B cell (primary cell): ENCODE measurements at regions not wholly inside any gene's neighbourhood (a gene's known extent, or its start where the extent isn't known, plus 50 kb on each side); places are given as distances from the start of the nearest gene placed in this dataset.

Source experiments
- ATAC-seq: fragments of 200-7000 bp; cut with Tn5 transposase; one replicate; pipeline ENCODE4 v1.10.0; 2021; ENCODE audit warnings: low read depth, mild to moderate bottlenecking, moderate number of reproducible peaks, moderate library complexity
- CTCF ChIA-PET: fragments of 350-600 bp; sonication (Branson Sonifier 250); formaldehyde crosslinking; loops from one replicate; lab custom pipeline; 2021; ENCODE audit warnings: antibody characterized with exemption, inconsistent platforms; lab: Charles Lee
- POLR2A ChIA-PET: fragments of 350-600 bp; sonication (Branson Sonifier 250); formaldehyde crosslinking; loops from one replicate; lab custom pipeline; 2021; ENCODE audit warnings: antibody characterized with exemption; lab: Charles Lee
- DNase-seq: peaks from one replicate; pipeline ENCODE4 v3.0.0; 2013
- H2AFZ ChIP-seq: 2 replicates; pipeline ENCODE4 v1.6.1; 2012; ENCODE audit warnings: mild to moderate bottlenecking, low read depth, low read length; ENCODE audit not compliant: insufficient read depth, poor library complexity, severe bottlenecking
- H3K27ac ChIP-seq, 2 donors: 1 replicate in 1 of 2; 2 replicates in 1 of 2; pipeline ENCODE4 v1.5.1; 2012 to 2013; ENCODE audit warnings: low read length in 2 of 2, mild to moderate bottlenecking in 2 of 2, moderate library complexity in 1 of 2
- H3K27me3 ChIP-seq, 4 experiments: fragments of 200-600 bp in 1 of 4; sonication (generic) in 1 of 4; replicated peaks in 1 of 4; 1 replicate in 2 of 4; 2 replicates in 2 of 4; pipeline versions ENCODE4 v1.6.1 to v1.7.0; 2013 to 2016; ENCODE audit warnings: low read length in 3 of 4, mild to moderate bottlenecking in 2 of 4, mixed read lengths in 1 of 4, moderate library complexity in 1 of 4; ENCODE audit not compliant: insufficient read depth in 4 of 4, control insufficient read depth in 3 of 4; ENCODE audit errors: control extremely low read depth in 1 of 4
- H3K36me3 ChIP-seq, 2 experiments: replicated peaks in 1 of 2; 1 replicate in 1 of 2; 2 replicates in 1 of 2; pipeline versions ENCODE4 v1.6.1 to v1.7.1; 2013; ENCODE audit warnings: low read length in 1 of 2; ENCODE audit not compliant: insufficient read depth in 2 of 2, control insufficient read depth in 1 of 2; ENCODE audit errors: control extremely low read depth in 1 of 2, extremely low read depth in 1 of 2
- H3K4me1 ChIP-seq, 2 donors: fragments of 200-600 bp in 1 of 2; sonication (generic) in 1 of 2; 1 replicate in 1 of 2; 2 replicates in 1 of 2; pipeline versions ENCODE4 v1.5.1 to v1.6.1; 2013 to 2017; ENCODE audit warnings: low read length in 2 of 2; ENCODE audit not compliant: control insufficient read depth in 2 of 2, insufficient read depth in 2 of 2
- H3K4me2 ChIP-seq: replicated peaks from 2 replicates; pipeline ENCODE3; 2012; ENCODE audit warnings: mild to moderate bottlenecking, low read depth, low read length; ENCODE audit not compliant: poor library complexity, severe bottlenecking
- H3K4me3 ChIP-seq, 5 experiments: fragments of 200-600 bp in 1 of 5; sonication (generic) in 1 of 5; 1 replicate in 3 of 5; 2 replicates in 2 of 5; pipeline versions ENCODE4 v1.5.1 to v1.7.0; 2011 to 2016; ENCODE audit warnings: low read length in 4 of 5, mild to moderate bottlenecking in 4 of 5, low read depth in 2 of 5, control low read depth in 1 of 5, moderate library complexity in 1 of 5; ENCODE audit not compliant: insufficient read depth in 1 of 5; ENCODE audit errors: control extremely low read depth in 1 of 5, extremely low read depth in 1 of 5
- H3K79me2 ChIP-seq: fragments of 200-600 bp; sonication (generic); one replicate; pipeline ENCODE4 v1.6.0; 2016; ENCODE audit warnings: low read length; ENCODE audit not compliant: control insufficient read depth, insufficient read depth
- H3K9ac ChIP-seq: fragments of 200-600 bp; sonication (generic); 2 replicates; pipeline ENCODE4 v1.6.1; 2017; ENCODE audit warnings: mild to moderate bottlenecking, low read length, moderate library complexity
- H3K9me3 ChIP-seq, 3 donors: one replicate each; pipeline versions ENCODE4 v1.6.1 to v1.7.1; 2013; ENCODE audit warnings: low read length in 2 of 3; ENCODE audit not compliant: control insufficient read depth in 2 of 3, insufficient read depth in 1 of 3; ENCODE audit errors: control extremely low read depth in 1 of 3
- H4K20me1 ChIP-seq: 2 replicates; pipeline ENCODE4 v1.6.0; 2012; ENCODE audit warnings: mild to moderate bottlenecking, low read length; ENCODE audit not compliant: insufficient read depth, control insufficient read depth, poor library complexity, severe bottlenecking
- H3K27ac Mint-ChIP-seq: one replicate; pipeline ENCODE4 v1.8.0; 2021; ENCODE audit warnings: mixed read lengths
- H3K27me3 Mint-ChIP-seq: one replicate; pipeline ENCODE4 v1.8.0; 2021; ENCODE audit warnings: mixed read lengths
- H3K4me1 Mint-ChIP-seq: one replicate; pipeline ENCODE4 v1.8.0; 2021; ENCODE audit warnings: mixed read lengths
- H3K4me3 Mint-ChIP-seq: one replicate; pipeline ENCODE4 v1.8.0; 2021; ENCODE audit warnings: mixed read lengths
- H3K9me3 Mint-ChIP-seq: one replicate; pipeline ENCODE4 v1.8.0; 2022; ENCODE audit warnings: mixed read lengths; ENCODE audit not compliant: insufficient read depth
- EZH2 ChIP-seq: IDR thresholded peaks from 2 replicates; pipeline ENCODE4 v1.6.1; 2012; ENCODE audit warnings: borderline replicate concordance, low read depth, mild to moderate bottlenecking, moderate library complexity, low read length; ENCODE audit not compliant: insufficient read depth, poor library complexity, severe bottlenecking
- WGBS: methylation state at CpG from one replicate; pipeline ENCODE4 v1.1.5; 2013; ENCODE audit warnings: missing lambda C conversion rate; ENCODE audit not compliant: insufficient coverage; 5-methylcytosine and 5-hydroxymethylcytosine counted together
- intact Hi-C: fragments of 100-400 bp; cut with micrococcal nuclease; formaldehyde crosslinking; loops from one replicate; pipeline ENCODE4 v1.10.0; 2022
- TF ChIP-seq, protein P1 (sequence below): fragments of 200-600 bp; IDR thresholded peaks from one replicate; pipeline ENCODE4 v1.8.0; 2022; ENCODE audit warnings: antibody characterized with exemption, mild to moderate bottlenecking

DNA sequence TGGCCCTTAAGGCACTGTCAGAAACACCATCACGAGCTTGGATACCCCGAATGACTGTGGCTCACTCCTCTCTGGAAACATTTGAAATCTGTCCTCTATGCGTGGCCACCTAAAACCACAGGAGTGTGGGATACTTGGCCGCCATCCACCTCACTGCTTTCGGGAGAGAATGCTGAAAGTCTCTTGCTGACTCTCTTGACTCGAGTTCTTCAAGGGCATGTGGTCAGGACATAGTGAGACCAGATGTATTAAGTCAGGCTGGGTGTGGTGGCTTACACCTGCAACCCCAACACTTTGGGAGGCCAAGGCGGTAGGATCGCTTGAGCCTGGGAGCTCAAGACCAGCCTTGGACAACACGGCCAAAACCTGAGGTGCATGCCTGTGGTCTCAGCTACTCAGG is 174.7 kb upstream of the ALG10B start:
- ATAC-seq (no peak), DNase-seq (no peak)
- Histone ChIP-seq H3K4me3 (no peak overlapping the region), H3K4me1 (peaks cover 4 to 10% of the 10 kb centered on the region in 2 donors), H3K9ac (no peak overlapping the region), H3K4me2 (no peak overlapping the region), H4K20me1 (no peaks in the 10 kb centered on the region), H3K36me3 (no peaks in the 10 kb centered on the region), H3K9me3 (peaks cover 0 to 50% (median 2%) of the 10 kb centered on the region in 3 donors), H2AFZ (no peak overlapping the region), H3K27ac (no peak overlapping the region), H3K27me3 (peaks cover 0 to 9% (median 2%) of the 10 kb centered on the region in 4 experiments), H3K79me2 (no peaks in the 10 kb centered on the region)
- Mint-ChIP-seq H3K9me3 (peaks cover 2% of the 10 kb centered on the region), H3K27me3 (peaks cover 7% of the 10 kb centered on the region), H3K4me3 (no peak overlapping the region), H3K4me1 (peaks cover 7% of the 10 kb centered on the region), H3K27ac (no peak overlapping the region)
- intact Hi-C loops: no loop called here
- CTCF ChIA-PET: no interaction called here
- no peak for TF ChIP-seq EZH2
- 94% methylated on average over 9 of the region's 9 CpGs for WGBS
- POLR2A ChIA-PET: no interaction called here

DNA sequence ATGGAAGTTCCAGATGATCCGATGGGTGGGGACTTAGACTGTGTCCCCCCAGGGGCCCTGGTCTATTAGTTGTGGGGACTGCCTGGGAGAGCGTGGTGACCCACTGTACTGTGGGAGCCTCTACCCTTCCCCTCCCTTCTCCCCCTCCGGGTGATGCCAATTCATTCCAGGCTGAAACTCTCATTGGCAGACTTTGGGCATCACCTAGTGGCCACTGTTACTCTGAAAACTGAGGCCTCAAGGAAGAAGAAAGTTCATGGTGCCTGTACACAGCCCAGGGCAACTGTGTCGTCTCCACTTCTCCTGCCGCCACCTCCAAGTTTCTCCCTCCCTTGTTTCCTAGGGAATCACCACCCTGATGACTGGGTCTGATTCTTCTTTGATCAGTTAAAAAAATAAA is 173.6 kb upstream of the ALG10B start:
- H3K27ac ChIP-seq: no peak overlapping the region
- H2AFZ ChIP-seq: no peak overlapping the region
- H3K4me1 ChIP-seq: peaks cover 4 to 10% of the 10 kb centered on the region in 2 donors
- H3K4me3 Mint-ChIP-seq: no peak overlapping the region
- intact Hi-C loops: no loop called here
- H3K9me3 ChIP-seq: peaks cover 0 to 48% (median 6%) of the 10 kb centered on the region in 3 donors
- DNase-seq (no peak), ATAC-seq (no peak)
- peaks cover 0 to 6% (median 2%) of the 10 kb centered on the region in 4 experiments for H3K27me3 ChIP-seq
- no peak overlapping the region for H3K4me3 ChIP-seq
- H3K79me2 ChIP-seq: no peaks in the 10 kb centered on the region
- H3K27me3 Mint-ChIP-seq: peaks cover 7% of the 10 kb centered on the region
- no peak overlapping the region for H3K27ac Mint-ChIP-seq
- H3K4me2 ChIP-seq: no peak overlapping the region
- H3K4me1 Mint-ChIP-seq: peaks cover 7% of the 10 kb centered on the region
- H3K9ac ChIP-seq: no peak overlapping the region
- no peaks in the 10 kb centered on the region for H3K36me3 ChIP-seq
- CTCF ChIA-PET: no interaction called here
- 78% methylated on average over 3 of the region's 5 CpGs for WGBS
- POLR2A ChIA-PET: no interaction called here
- peaks cover 9% of the 10 kb centered on the region for H3K9me3 Mint-ChIP-seq
- TF ChIP-seq EZH2: no peak
- TF ChIP-seq, protein P1, sequence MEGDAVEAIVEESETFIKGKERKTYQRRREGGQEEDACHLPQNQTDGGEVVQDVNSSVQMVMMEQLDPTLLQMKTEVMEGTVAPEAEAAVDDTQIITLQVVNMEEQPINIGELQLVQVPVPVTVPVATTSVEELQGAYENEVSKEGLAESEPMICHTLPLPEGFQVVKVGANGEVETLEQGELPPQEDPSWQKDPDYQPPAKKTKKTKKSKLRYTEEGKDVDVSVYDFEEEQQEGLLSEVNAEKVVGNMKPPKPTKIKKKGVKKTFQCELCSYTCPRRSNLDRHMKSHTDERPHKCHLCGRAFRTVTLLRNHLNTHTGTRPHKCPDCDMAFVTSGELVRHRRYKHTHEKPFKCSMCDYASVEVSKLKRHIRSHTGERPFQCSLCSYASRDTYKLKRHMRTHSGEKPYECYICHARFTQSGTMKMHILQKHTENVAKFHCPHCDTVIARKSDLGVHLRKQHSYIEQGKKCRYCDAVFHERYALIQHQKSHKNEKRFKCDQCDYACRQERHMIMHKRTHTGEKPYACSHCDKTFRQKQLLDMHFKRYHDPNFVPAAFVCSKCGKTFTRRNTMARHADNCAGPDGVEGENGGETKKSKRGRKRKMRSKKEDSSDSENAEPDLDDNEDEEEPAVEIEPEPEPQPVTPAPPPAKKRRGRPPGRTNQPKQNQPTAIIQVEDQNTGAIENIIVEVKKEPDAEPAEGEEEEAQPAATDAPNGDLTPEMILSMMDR: no peak
- no peaks in the 10 kb centered on the region for H4K20me1 ChIP-seq
